ENCODE measurements at regions not wholly inside any gene's neighbourhood (a gene's known extent, or its start where the extent isn't known, plus 50 kb on each side); places are given as distances from the start of the nearest gene placed in this dataset.

DNA sequence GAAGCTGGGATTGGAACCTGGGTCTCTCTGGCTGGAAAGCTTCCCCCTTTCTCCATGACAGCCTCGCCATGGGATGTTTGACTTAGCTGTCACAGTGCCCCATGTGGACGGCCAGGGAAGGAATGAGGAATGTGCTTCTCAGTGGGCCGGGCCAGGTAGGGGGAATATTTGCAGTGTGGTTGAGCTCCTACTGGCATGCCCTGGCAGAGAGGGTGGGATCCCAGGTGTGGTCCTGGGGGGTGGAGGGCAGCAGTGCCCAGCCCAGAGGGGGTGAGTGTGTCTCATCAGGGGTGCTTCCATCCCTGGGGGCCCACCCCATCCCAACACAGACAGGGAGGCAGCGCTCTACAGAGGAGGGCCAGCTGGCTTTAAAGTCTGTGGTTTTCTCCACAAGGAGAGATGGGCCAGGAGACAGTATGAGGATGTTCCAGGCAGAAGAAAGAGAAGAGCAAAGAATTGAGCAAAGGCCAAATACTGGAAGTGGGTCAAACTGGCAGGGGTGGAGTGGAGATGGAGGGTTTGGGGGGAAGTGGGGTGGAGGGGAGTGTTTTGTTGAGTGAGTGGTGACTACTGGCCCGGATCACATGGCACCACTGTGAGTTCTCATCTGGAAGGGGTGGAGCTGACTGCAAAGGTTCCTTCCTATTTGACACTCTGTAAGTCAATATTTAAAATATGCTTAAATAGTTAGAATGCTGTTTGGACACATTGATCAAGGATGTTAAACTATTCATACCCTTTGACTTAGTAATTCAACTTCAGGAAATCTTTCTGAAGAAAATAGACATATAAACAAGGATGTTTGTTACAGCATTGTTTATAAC is 94.0 kb downstream of the MYCN start:
- Histone ChIP-seq H3K36me3 (ENCODE audit: control insufficient read depth in 2 of 2, insufficient read depth in 1 of 2, low read length in 2 of 2) (no peaks in the 10 kb centered on the region), H3K4me3 (ENCODE audit: low read depth, low read length) (no peak overlapping the region), H3K27ac (ENCODE audit: extremely low read depth, low read depth, low read length) (no peak overlapping the region), H3K4me1 (ENCODE audit: control insufficient read depth, insufficient read depth, low read length) (no peaks in the 10 kb centered on the region), H3K9me3 (ENCODE audit: control insufficient read depth, insufficient read depth, low read depth, low read length) (no peaks in the 10 kb centered on the region)
- ChIA-PET POLR2A (no interaction called here), CTCF (interaction anchor here (0.7 to 1.2 kb wide), 5 partner anchors 10 to 1075 kb away, joined by 3 to 4 read pairs (median 4); partner anchors contain the start of gene MYCN)
- TF ChIP-seq ZNF558 (tag by site-specific recombination; IDR thresholded peaks at IDR 0.05) = no peak
- TF ChIP-seq ZFP41 (tag by site-specific recombination; IDR thresholded peaks at IDR 0.05; ENCODE audit: borderline replicate concordance) = no peak
- no peak for TF ChIP-seq ZNF146 (tag by site-specific recombination; IDR thresholded peaks at IDR 0.05)
- TF ChIP-seq ZXDB (tag by site-specific recombination; IDR thresholded peaks at IDR 0.05) = no peak
- TF ChIP-seq KLF8 (tag by site-specific recombination; IDR thresholded peaks at IDR 0.05) = no peak
- TF ChIP-seq ZSCAN30 (tag by site-specific recombination; IDR thresholded peaks at IDR 0.05) = no peak
- no peak for TF ChIP-seq ZNF274 (IDR thresholded peaks at IDR 0.05; ENCODE audit: low read length)
- TF ChIP-seq ZNF274 (tag by site-specific recombination; IDR thresholded peaks at IDR 0.05; ENCODE audit: borderline replicate concordance) = no peak
- no peak for TF ChIP-seq CTCF (tag by site-specific recombination; IDR thresholded peaks at IDR 0.05)
- TF ChIP-seq, protein P1, sequence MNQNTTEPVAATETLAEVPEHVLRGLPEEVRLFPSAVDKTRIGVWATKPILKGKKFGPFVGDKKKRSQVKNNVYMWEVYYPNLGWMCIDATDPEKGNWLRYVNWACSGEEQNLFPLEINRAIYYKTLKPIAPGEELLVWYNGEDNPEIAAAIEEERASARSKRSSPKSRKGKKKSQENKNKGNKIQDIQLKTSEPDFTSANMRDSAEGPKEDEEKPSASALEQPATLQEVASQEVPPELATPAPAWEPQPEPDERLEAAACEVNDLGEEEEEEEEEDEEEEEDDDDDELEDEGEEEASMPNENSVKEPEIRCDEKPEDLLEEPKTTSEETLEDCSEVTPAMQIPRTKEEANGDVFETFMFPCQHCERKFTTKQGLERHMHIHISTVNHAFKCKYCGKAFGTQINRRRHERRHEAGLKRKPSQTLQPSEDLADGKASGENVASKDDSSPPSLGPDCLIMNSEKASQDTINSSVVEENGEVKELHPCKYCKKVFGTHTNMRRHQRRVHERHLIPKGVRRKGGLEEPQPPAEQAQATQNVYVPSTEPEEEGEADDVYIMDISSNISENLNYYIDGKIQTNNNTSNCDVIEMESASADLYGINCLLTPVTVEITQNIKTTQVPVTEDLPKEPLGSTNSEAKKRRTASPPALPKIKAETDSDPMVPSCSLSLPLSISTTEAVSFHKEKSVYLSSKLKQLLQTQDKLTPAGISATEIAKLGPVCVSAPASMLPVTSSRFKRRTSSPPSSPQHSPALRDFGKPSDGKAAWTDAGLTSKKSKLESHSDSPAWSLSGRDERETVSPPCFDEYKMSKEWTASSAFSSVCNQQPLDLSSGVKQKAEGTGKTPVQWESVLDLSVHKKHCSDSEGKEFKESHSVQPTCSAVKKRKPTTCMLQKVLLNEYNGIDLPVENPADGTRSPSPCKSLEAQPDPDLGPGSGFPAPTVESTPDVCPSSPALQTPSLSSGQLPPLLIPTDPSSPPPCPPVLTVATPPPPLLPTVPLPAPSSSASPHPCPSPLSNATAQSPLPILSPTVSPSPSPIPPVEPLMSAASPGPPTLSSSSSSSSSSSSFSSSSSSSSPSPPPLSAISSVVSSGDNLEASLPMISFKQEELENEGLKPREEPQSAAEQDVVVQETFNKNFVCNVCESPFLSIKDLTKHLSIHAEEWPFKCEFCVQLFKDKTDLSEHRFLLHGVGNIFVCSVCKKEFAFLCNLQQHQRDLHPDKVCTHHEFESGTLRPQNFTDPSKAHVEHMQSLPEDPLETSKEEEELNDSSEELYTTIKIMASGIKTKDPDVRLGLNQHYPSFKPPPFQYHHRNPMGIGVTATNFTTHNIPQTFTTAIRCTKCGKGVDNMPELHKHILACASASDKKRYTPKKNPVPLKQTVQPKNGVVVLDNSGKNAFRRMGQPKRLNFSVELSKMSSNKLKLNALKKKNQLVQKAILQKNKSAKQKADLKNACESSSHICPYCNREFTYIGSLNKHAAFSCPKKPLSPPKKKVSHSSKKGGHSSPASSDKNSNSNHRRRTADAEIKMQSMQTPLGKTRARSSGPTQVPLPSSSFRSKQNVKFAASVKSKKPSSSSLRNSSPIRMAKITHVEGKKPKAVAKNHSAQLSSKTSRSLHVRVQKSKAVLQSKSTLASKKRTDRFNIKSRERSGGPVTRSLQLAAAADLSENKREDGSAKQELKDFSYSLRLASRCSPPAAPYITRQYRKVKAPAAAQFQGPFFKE (tag by site-specific recombination; IDR thresholded peaks at IDR 0.05; ENCODE audit: borderline replicate concordance) = no peak
- no peak for TF ChIP-seq KLF10 (tag by site-specific recombination; IDR thresholded peaks at IDR 0.05)
- TF ChIP-seq ZNF394 (tag by site-specific recombination; IDR thresholded peaks at IDR 0.05; ENCODE audit: borderline replicate concordance) = no peak
- TF ChIP-seq ZNF600 (tag by site-specific recombination; IDR thresholded peaks at IDR 0.05) = no peak
- no peak for TF ChIP-seq OSR2 (tag by site-specific recombination; IDR thresholded peaks at IDR 0.05)
- no peak for TF ChIP-seq MZF1 (tag by site-specific recombination; IDR thresholded peaks at IDR 0.05; ENCODE audit: borderline replicate concordance)
- TF ChIP-seq ZNF221 (tag by site-specific recombination; IDR thresholded peaks at IDR 0.05; ENCODE audit: borderline replicate concordance) = no peak
- TF ChIP-seq, protein P2, sequence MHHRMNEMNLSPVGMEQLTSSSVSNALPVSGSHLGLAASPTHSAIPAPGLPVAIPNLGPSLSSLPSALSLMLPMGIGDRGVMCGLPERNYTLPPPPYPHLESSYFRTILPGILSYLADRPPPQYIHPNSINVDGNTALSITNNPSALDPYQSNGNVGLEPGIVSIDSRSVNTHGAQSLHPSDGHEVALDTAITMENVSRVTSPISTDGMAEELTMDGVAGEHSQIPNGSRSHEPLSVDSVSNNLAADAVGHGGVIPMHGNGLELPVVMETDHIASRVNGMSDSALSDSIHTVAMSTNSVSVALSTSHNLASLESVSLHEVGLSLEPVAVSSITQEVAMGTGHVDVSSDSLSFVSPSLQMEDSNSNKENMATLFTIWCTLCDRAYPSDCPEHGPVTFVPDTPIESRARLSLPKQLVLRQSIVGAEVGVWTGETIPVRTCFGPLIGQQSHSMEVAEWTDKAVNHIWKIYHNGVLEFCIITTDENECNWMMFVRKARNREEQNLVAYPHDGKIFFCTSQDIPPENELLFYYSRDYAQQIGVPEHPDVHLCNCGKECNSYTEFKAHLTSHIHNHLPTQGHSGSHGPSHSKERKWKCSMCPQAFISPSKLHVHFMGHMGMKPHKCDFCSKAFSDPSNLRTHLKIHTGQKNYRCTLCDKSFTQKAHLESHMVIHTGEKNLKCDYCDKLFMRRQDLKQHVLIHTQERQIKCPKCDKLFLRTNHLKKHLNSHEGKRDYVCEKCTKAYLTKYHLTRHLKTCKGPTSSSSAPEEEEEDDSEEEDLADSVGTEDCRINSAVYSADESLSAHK (tag by site-specific recombination; IDR thresholded peaks at IDR 0.05) = no peak
- no peak for TF ChIP-seq ZNF513 (tag by site-specific recombination; IDR thresholded peaks at IDR 0.05)
- TF ChIP-seq, protein P3, sequence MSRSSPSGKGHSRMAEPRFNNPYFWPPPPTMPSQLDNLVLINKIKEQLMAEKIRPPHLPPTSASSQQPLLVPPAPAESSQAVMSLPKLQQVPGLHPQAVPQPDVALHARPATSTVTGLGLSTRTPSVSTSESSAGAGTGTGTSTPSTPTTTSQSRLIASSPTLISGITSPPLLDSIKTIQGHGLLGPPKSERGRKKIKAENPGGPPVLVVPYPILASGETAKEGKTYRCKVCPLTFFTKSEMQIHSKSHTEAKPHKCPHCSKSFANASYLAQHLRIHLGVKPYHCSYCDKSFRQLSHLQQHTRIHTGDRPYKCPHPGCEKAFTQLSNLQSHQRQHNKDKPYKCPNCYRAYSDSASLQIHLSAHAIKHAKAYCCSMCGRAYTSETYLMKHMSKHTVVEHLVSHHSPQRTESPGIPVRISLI (tag by site-specific recombination; IDR thresholded peaks at IDR 0.05) = no peak
- no peak for TF ChIP-seq GFI1B (tag by site-specific recombination; IDR thresholded peaks at IDR 0.05)
